RKO (cell line): ENCODE measurements at regions not wholly inside any gene's neighbourhood (a gene's known extent, or its start where the extent isn't known, plus 50 kb on each side); places are given as distances from the start of the nearest gene placed in this dataset.
A peak's percentile ranks its signal among the peaks of the same experiment; 100 is the strongest.
"Not testable (repeated sequence)": the region's sequence is repeated elsewhere in the genome, so short reads cannot be mapped to it uniquely, and the experiment has no call there.

Experiments
- DNase-seq: peaks from one replicate; pipeline ENCODE4 v3.0.0-alpha.2; 2016; ENCODE audit warnings: low spot score

DNA sequence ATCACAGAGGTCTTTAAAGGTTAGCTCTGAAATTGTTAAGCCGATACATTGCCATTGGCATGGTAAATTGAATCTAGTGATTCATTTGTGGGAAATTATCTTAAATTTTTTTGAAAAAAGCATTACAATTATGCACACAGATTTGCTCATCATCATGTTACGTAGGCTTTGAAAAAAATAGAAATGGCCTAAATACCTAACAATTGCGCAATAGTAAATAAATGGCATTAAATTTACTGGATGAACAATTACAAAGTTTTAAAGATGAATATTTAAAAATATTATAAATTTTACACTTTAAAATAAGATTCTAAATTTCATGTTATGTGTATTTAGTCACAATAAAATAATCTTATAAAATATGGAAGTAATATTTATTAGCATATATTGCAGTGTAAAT, 171.3 kb downstream of the RPRM start:
- no peak for DNase-seq

DNA sequence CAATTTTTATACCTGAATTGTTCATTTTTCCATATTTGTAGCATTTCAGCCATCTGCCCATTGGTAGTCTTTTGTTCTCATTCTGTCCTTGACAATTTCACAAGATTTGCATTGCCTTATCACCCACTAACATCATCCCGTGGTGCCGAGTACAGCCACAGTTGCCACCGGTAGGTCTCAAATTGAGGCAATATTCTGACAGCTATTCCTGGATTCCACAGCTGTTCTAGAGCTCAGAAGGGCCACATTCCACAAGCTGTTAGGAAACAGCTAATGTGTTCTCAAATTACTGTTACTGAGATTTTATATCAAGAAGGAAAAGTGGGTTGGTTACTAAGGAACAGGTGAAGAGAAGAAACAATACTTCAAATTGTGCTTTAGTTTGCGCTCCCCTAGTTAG, 178.8 kb downstream of the RPRM start:
- no peak for DNase-seq

DNA sequence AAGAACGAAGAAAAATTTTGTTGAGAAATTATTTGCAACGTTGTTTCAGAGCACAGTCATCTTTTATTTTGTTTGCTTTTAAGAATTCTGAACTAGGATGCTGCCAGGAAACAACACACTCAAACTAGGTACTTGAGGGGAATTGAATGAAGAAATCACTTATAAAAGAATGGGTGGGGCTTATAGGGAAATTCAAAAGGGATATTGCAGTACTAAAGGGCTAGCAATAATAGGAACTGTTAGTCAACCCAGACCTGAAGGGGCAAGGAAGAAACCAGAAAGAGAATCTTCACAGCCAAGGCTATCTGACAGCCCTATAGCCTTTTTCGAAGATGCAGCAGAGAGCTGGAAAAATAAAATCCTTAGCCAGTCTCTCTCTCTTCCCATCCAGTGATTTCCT, 179.3 kb downstream of the RPRM start:
- DNase-seq, result no peak

DNA sequence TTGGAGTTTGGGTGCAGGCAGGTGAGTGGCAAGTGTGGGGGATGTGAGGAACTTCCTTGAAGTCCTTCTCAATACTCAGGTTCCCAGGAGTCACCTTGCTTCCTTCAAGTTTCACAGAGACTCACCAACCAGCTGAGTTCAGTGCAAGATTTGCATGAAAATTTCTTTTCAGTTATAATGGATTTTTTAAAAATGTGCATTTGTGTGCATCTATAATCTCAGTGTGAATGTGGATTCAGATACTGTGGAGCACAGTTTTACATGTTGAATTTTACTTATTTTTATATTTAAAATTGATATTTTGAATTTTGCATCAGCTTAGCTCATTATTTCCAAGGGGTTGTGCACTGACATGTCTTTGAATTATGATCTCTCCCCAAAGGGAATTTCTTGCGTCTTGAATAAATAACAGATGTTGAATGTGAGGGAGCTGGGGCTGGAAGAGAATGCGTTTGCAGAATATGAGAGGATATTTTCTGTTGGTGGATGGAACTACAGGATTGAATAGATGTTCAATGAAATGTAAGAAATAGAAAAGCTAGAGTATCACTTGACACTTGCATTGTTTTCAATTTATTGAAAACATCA, 184.3 kb downstream of the RPRM start:
- no peak for DNase-seq

DNA sequence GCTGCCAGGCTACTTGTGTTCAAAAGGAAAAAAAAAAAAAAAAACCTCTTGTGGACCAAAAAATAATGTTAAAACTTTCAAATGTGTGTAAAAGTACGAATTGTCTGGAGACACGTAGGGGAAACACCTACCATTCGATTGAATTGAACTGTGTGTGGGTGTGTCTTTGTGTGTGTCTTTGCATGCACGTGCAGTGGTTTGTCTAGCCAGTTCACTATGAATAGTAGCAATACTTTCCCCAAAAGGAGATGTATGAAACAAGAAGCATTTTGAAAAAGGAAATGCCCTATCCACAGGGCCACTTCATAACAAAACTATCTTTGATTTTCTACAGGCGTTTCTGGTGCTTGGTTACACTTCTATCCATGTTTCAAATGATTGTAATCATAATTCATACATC, 186.8 kb downstream of the RPRM start:
- DNase-seq, result no peak

DNA sequence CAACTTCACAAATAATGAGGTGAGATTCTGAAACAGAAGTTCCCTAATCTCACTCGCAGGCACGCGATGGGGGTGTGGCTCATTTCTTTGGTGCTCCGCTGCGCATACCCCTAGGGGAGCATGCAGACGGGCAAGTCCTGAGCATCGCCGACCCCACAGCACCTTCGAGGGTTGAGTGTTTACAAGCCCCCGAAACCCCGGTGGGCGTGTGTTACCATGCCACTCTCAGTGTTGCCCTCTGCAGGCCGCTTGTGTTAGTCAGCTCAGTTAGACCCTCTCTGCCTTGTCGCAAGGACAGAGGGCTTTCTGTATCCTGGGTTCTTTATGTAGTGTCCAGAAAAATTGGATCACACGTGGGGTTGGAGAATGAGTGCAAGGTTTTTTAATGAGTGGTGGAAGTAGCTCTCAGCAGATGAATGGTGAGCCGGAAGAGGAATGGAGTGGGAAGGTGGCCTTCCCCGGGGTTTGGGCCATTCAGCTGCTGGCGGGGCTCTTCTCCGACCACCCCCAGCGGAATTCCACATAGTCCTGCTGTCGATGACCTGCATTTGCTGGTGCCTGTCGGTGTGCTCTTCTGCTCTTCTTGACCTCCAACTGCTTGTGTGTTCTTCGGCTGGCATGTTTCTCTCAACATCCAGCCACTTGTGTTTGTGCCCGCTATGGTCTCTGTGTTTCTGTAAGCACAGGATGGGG, 191.3 kb downstream of the RPRM start:
- peak; percentile 8 for DNase-seq

DNA sequence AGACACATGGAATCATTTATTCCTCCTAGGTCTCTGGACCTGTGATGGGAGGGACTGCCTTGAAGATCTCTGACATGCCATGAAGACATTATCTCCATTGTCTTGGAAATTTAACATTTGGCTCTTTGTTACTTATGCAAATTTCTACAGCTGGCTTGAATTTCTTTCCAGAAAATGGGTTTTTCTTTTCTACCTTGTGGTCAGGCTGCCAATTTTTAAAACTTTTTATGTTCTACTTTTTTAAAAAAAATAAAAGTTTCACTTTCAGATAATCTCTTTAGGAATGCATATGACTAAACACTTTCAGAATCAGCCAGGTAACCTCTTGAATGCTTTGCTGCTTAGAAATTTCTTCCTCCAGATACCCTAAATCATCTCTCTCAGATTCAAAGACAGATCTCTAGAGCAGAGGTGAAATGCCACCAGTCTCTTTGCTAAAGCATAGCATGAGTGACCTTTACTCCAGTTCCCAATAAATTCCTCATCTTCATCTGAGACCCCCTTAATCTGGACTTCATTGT, 209.6 kb downstream of the RPRM start:
- no peak for DNase-seq

DNA sequence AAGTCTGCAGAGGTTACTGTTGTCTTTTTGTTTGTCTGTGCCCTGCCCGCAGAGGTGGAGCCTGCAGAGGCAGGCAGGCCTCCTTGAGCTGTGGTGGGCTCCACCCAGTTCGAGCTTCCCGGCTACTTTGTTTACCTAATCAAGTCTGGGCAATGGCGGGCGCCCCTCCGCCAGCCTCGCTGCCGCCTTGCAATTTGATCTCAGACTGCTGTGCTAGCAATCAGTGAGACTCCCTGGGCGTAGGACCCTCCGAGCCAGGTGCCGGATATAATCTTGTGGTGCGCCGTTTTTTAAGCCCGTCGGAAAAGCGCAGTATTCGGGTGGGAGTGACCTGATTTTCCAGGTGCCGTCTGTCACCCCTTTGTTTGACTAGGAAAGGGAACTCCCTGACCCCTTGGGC, 221.7 kb downstream of the RPRM start:
- DNase-seq, result not testable (repeated sequence)

DNA sequence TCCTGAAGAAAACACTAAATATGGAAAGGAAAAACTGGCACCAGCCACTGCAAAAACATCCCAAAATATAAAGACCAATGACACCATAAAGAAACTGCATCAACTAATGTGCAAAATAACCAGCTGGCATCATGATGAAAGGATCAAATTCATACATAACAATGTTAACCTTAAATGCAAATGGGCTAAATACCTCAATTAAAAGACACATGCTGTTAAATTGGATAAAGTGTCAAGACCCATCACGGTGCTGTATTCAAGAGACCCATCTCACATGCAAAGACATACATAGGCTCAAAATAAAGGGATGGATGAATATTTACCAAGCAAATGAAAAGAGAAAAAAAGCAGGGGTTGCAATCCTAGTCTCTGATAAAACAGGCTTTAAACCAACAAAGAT, 231.9 kb downstream of the RPRM start:
- not testable (repeated sequence) for DNase-seq

DNA sequence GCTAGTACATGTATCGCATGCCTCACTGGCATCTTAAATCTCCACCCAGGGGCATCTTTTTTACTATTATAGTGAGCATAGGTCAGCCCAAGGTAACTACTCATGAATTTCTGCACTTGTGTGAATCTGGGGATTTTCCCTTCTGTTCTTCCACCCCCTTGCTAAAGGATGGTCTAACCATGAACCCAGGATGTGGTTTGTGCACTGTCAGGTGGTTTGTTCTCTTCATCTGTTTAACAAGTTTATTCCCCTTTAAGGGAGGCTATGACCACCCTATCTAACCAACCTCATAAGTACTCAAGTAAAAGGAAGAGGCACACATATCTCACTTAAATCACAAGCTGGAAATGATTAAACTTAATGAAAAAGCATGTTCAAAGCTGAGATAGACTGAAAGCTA, 243.0 kb downstream of the RPRM start:
- no peak for DNase-seq

DNA sequence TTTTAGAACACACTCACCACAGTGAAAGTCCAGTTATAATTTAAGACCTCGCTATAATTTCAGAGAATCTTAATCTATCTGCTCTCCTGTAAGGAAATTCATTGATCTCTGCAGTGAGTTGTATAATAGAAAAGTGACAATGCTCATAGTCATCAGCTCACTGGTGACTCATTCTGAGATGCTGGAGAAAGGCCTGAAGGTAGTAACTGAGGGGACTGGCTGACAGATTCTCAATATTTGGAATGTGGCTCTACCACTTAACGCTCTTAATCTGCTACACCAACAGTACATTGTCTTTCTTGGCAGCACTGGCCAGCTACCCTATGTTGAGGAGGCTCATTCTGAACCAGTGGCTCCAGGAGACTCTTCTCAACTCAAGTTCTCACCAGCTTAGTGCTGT, 246.1 kb downstream of the RPRM start:
- no peak for DNase-seq

DNA sequence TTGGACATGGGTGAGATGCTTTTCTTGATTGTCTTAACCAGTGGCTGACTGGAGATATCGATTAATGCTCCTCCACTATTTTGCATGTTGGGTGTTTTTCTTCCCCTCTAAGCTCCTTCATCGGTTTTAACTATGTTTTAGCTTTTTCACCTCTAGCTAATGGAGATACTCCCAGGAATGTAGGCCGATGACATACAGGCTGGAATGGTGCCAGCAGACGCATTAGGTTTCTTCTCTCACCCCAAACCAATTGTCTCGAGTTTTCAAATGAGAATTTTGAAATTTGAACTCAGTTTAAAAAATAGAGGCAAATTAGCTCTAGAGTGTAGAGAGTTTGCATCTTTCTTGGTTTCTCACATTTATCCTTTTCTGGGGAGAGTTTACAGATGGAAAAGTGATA, 247.6 kb downstream of the RPRM start:
- no peak for DNase-seq

DNA sequence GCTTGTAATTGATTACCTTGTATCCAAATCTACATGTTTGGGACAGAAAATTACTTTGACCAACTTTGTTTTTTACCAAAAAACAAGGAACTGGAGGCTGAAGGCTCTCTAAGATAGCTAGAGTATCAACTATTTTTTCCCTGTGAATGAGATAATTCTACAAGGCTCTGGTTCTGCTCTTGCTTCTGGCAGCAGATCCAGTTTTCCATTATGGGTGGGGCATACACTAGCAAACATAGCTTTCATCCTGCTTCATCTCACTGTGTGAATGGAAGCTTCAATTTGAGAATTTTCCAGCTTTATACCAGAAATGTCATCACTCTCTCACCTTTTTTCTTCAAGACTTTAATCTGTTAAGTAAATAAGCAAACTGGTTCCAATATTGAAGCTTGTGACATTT, 249.7 kb downstream of the RPRM start:
- DNase-seq, result no peak

DNA sequence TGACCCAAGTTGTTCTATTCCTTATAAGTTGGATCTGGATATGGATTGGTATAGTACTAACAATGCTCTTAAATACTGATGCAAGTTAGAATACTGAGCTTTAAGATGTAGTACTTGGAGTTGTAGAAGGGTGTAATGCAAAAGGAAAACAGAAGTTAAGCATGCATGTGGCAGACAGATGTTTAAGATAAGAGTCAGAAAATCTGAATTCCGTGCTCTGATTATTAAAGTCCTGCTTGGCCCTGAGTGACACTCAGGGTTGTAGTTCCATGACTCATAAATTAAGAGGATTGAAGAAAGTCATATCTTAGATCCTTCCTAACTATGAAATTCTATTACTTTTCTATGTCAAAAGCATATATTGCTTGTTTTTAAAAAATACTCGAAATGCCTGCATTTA, 250.6 kb downstream of the RPRM start:
- DNase-seq, result no peak

DNA sequence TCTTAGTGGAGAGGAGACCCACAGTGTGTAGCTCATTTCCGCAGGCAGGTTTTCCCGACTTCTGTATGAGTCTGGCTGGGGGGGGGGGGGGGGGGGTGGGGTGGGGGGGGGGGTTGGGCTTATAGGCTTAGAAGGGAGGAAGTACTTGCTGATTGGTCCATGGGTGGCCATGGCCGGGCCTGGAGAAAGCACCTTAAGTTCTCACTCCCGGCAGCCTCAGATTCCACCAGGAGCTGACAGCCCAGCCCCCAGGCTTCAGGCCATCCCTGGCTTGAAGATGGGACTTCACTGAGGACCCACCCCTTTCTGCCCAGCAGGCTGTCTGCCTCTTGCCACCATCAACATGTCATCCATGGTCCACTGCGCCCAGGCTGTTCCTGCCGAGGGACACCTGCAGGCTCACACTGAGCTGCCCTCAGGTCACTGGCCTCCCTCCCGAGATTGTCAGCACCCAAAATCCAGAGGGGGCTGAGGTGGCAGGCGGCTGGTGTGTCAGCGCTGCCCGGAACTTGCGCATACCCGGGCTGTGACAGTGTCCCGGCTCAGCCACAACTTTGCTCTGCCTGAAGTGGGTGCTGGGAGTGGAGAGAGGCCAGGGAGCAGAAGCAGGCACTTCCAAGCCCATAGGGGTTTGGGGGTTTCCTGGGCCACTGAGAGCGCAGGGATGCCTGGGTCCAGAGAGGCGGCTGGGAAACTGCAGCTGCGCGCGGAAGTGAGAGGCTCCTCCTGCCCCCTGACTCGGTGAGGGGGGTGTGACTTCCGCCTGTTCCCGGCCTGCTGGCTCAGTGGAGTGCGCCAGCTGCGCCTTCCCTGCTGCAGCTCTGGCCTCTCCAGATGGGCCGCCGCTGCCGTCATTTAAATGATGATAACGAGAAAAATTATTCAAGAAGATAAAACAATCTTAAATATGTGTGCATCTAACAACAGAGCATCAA, 256.1 kb downstream of the RPRM start:
- DNase-seq, result no peak

DNA sequence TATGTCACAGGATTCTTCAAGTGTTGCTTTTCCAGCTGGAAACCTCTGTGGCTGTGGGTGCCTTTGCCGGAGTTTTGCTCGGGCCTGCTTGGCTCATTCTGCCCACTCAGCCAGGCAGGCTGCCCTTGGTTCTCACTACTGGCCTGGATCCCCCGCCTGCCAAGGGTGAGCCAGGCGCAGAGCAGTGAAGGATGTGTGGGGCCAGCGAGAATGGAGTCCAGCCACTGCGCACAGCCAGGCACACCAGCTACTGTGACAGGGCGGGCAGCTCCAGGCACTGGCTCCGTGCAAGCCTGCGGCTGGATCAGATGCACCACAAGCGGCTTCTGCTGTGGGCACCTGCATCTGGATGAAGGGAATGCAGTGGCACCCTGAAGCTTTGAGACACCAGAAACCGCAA, 257.1 kb downstream of the RPRM start:
- DNase-seq, result no peak

DNA sequence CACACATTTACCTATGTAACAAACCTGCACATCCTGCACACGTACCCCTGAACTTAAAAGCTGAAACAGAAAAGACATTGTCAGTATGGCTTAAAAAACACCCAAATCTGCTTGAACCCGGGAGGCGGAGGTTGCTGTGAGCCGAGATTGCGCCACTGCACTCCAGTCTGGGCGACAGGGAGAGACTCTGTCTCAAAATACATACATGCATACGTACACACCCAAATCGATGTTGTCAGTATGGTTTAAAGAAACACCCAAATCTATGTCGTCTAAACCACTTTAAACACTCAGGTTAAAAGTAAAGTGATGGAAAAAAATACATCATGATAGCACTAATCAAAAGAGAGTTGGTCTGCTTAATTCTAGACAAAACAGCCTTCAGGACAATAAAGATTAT, 257.5 kb downstream of the RPRM start:
- no peak for DNase-seq

DNA sequence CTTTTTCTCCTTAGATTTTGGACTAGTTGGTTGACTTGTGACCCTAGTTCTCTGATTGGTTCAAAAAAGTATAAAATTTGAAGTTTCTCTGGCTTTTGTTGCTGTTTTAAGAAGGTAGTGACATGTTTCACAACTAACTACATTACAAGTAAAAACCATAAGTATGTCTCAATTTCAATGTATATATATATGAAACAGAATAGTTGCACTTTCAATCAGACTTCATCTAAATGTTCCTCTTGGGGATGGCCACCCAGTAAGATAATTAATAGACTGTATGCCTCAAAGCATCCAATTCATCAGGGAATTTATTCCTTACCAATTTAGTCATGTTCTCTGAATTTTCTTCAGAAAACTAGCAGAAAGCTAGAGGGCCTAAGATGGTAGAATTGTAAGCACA, 259.7 kb downstream of the RPRM start:
- DNase-seq, result no peak

DNA sequence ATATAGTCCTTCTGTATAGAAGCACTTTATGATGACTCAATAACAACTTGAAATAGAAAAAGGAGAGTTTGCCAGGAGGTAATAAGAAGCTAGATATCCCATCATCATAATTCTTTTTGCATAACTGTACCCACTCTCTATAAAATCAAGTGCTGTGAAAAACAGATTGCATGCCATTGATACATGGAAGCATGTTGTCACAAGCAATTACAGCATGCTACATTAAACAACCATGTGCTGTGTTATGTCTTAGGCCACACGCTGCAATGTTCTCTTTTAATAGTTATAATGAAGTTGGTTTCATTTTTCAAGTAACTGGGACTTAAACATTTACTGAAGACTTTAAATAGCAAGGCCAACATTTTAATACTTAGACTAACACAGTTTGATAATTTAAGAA, 264.2 kb downstream of the RPRM start:
- DNase-seq, result no peak

DNA sequence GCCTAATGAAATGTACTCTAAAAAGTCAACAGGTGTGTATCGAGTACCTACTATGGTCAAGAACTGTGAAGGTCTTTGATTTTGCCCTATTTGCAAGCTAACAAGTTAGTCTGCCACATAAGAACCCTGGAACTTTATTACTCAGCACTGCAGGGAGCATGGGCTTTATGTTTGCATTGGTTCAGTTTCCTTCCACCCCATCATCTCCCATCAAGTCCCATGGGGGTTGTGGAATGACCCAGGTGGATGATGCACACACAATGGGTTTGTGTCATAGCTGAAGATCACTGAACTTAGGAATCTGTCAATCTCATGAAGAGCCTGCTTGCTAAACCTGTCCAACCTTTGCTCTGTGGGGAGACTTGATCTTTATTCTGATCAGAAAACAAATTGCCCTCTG, 265.5 kb downstream of the RPRM start:
- DNase-seq, result no peak

DNA sequence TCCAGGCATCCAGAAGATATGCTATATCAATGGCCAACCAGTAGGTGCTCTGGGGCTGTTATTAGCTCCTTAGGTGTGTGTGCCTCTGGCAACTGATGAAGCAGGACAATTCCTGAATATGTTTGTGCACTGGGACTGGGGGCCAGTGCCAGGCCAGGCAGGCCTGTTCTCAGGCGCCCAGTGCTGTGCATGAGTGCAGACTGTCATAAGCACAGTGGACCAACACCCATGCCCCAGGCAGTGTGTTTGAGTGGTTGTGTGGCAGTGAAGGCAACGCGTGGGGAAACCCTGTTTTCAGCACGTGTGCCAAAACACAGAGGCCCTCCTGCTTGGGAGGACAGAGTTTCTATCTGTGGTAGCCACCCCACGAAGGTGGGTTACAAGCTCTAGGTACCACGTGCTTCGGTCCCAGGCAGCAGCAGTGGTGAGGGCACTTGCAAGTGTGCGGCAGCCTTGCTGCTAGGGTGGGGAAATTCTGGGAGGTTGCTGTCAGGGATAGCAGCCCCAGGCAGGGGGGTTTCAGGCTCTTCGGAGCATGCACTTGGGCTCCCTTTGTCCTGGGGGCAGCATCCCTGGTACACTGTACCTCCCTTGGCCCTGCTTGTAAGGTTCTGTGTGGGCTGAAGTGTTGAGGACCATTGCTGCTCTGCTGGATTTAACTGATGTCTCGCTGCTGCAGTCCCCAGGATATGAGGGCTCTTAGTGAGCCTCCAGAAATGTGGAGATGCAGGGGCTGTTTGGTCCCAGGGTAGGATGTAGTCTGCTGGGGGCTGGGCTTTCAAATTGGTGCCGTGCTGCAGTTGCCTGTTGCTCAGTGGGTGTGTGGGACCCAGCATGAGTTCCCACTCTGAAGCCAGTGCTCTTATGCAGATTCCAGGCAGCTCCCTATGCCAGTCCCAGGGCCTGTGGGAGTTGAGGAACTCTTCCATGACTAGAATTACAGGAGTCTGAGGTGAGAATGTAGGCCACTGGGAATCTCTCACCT, 280.9 kb downstream of the RPRM start:
- no peak for DNase-seq
